ENCODE measurements at regions not wholly inside any gene's neighbourhood (a gene's known extent, or its start where the extent isn't known, plus 50 kb on each side); places are given as distances from the start of the nearest gene placed in this dataset.
"Not testable (repeated sequence)": the region's sequence is repeated elsewhere in the genome, so short reads cannot be mapped to it uniquely, and the experiment has no call there.

GRCh38 chr1:172918478-172918877, 132.3 kb downstream of the TNFSF18 start:
- DNase-seq (ENCODE audit: low read depth, low spot score): no peak

GRCh38 chr1:172926070-172926469, 124.7 kb downstream of the TNFSF18 start:
- no peak for DNase-seq (ENCODE audit: low read depth, low spot score)

GRCh38 chr1:172928412-172928811, 122.3 kb downstream of the TNFSF18 start:
- DNase-seq (ENCODE audit: low read depth, low spot score): no peak

- no peak for DNase-seq (ENCODE audit: low read depth, low spot score)
Observed at GRCh38 chr1:172929006-172929405, 121.7 kb downstream of the TNFSF18 start.

- DNase-seq (ENCODE audit: low read depth, low spot score): no peak
Observed at GRCh38 chr1:172930142-172930541, 120.6 kb downstream of the TNFSF18 start.

GRCh38 chr1:172931340-172931739, 119.4 kb downstream of the TNFSF18 start:
- no peak for DNase-seq (ENCODE audit: low read depth, low spot score)

GRCh38 chr1:172931761-172932160, 119.0 kb downstream of the TNFSF18 start:
- DNase-seq (ENCODE audit: low read depth, low spot score): no peak

GRCh38 chr1:172932981-172933380, 117.8 kb downstream of the TNFSF18 start:
- no peak for DNase-seq (ENCODE audit: low read depth, low spot score)

- no peak for DNase-seq (ENCODE audit: low read depth, low spot score)
Observed at GRCh38 chr1:172934417-172934762, 116.4 kb downstream of the TNFSF18 start.

GRCh38 chr1:172935062-172935592, 115.6 kb downstream of the TNFSF18 start:
- no peak for DNase-seq (ENCODE audit: low read depth, low spot score)

GRCh38 chr1:172936088-172936645, 114.6 kb downstream of the TNFSF18 start:
- DNase-seq (ENCODE audit: low read depth, low spot score): no peak

- no peak for DNase-seq (ENCODE audit: low read depth, low spot score)
Observed at GRCh38 chr1:172938681-172939080, 112.1 kb downstream of the TNFSF18 start.

GRCh38 chr1:172939475-172939874, 111.3 kb downstream of the TNFSF18 start:
- no peak for DNase-seq (ENCODE audit: low read depth, low spot score)

GRCh38 chr1:172940174-172940855, 110.4 kb downstream of the TNFSF18 start:
- DNase-seq (ENCODE audit: low read depth, low spot score): no peak

GRCh38 chr1:172941471-172941870, 109.3 kb downstream of the TNFSF18 start:
- DNase-seq (ENCODE audit: low read depth, low spot score): no peak

- DNase-seq (ENCODE audit: low read depth, low spot score): no peak
Observed at GRCh38 chr1:172941945-172942344, 108.8 kb downstream of the TNFSF18 start.

- DNase-seq (ENCODE audit: low read depth, low spot score): not testable (repeated sequence)
Observed at GRCh38 chr1:172943138-172943537, 107.6 kb downstream of the TNFSF18 start.

GRCh38 chr1:172944931-172945330, 105.8 kb downstream of the TNFSF18 start:
- DNase-seq (ENCODE audit: low read depth, low spot score): no peak

- no peak for DNase-seq (ENCODE audit: low read depth, low spot score)
Observed at GRCh38 chr1:172946814-172947507, 103.8 kb downstream of the TNFSF18 start.

- no peak for DNase-seq (ENCODE audit: low read depth, low spot score)
Observed at GRCh38 chr1:172948457-172948856, 102.3 kb downstream of the TNFSF18 start.

- DNase-seq (ENCODE audit: low read depth, low spot score): no peak
Observed at GRCh38 chr1:172949096-172949495, 101.6 kb downstream of the TNFSF18 start.

- DNase-seq (ENCODE audit: low read depth, low spot score): no peak
Observed at GRCh38 chr1:172950528-172950927, 100.2 kb downstream of the TNFSF18 start.

All from ELF-1 (cell line).